H1 (cell line): ENCODE measurements at regions not wholly inside any gene's neighbourhood (a gene's known extent, or its start where the extent isn't known, plus 50 kb on each side); places are given as distances from the start of the nearest gene placed in this dataset.

ENCODE experiments used
- CTCF ChIA-PET: fragments of 300-600 bp; sonication (Branson Sonifier 250); formaldehyde crosslinking; loops from one replicate; lab custom pipeline; 2021; ENCODE audit not compliant: partially characterized antibody; lab: Charles Lee
- POLR2A ChIA-PET: fragments of 300-600 bp; sonication (Branson Sonifier 250); formaldehyde crosslinking; loops from one replicate; lab custom pipeline; 2021; ENCODE audit warnings: inconsistent platforms; ENCODE audit not compliant: partially characterized antibody; lab: Charles Lee
- DNase-seq, 2 experiments: peaks; one replicate each; pipeline versions ENCODE4 v3.0.0 to v3.0.0-alpha.2; 2010 to 2022; ENCODE audit warnings: low spot score in 2 of 2, low read depth in 1 of 2, mixed read lengths in 1 of 2
- FAIRE-seq: peaks from 2 replicates; lab custom pipeline; 2011; peaks lifted over from hg19 to GRCh38; lab: Jason Lieb, UNC
- H2AFZ ChIP-seq: 2 replicates; pipeline ENCODE4 v1.8.1; 2012; ENCODE audit warnings: low read length, inconsistent platforms
- H2AK5ac ChIP-seq: 2 replicates; pipeline ENCODE4 v1.6.1; 2013; ENCODE audit warnings: low read depth, low read length
- H2BK120ac ChIP-seq: replicated peaks from 2 replicates; pipeline ENCODE3; 2013; ENCODE audit warnings: low read depth, low read length, inconsistent platforms
- H2BK12ac ChIP-seq: 2 replicates; pipeline ENCODE4 v1.6.1; 2013; ENCODE audit warnings: low read depth, low read length
- H2BK15ac ChIP-seq: 2 replicates; pipeline ENCODE4 v1.6.1; 2013; ENCODE audit warnings: low read length
- H2BK20ac ChIP-seq: 2 replicates; pipeline ENCODE4 v1.6.1; 2013; ENCODE audit warnings: low read length
- H2BK5ac ChIP-seq: 2 replicates; pipeline ENCODE4 v1.6.1; 2013; ENCODE audit warnings: low read depth, low read length
- H3K14ac ChIP-seq: 2 replicates; pipeline ENCODE4 v1.6.1; 2013; ENCODE audit warnings: inconsistent platforms; ENCODE audit not compliant: insufficient read length
- H3K18ac ChIP-seq: 2 replicates; pipeline ENCODE4 v1.6.1; 2013; ENCODE audit warnings: low read length; ENCODE audit errors: extremely low read depth
- H3K23ac ChIP-seq: 2 replicates; pipeline ENCODE4 v1.6.1; 2013; ENCODE audit warnings: inconsistent platforms; ENCODE audit not compliant: insufficient read length
- H3K23me2 ChIP-seq: 2 replicates; pipeline ENCODE4 v1.6.1; 2013; ENCODE audit warnings: low read depth, low read length
- H3K27ac ChIP-seq: 2 replicates; pipeline ENCODE4 v1.6.1; 2011; ENCODE audit warnings: low read depth, low read length, inconsistent platforms
- H3K27me3 ChIP-seq, 4 experiments: replicated peaks in 1 of 4; 1 replicate in 1 of 4; 2 replicates in 3 of 4; pipeline versions ENCODE4 v1.6.1 to v1.8.1; 2011 to 2013; ENCODE audit warnings: low read length in 3 of 4, mild to moderate bottlenecking in 3 of 4, inconsistent platforms in 2 of 4, mixed read lengths in 2 of 4, moderate library complexity in 1 of 4; ENCODE audit not compliant: control insufficient read depth in 3 of 4, insufficient read depth in 3 of 4; ENCODE audit errors: extremely low read depth in 1 of 4
- H3K36me3 ChIP-seq, 4 experiments: 2 replicates each; pipeline versions ENCODE4 v1.6.1 to v1.8.1; 2011 to 2013; ENCODE audit warnings: mild to moderate bottlenecking in 4 of 4, low read length in 3 of 4, moderate library complexity in 2 of 4, control low read depth in 1 of 4, inconsistent platforms in 1 of 4; ENCODE audit not compliant: insufficient read depth in 4 of 4, control insufficient read depth in 2 of 4
- H3K4ac ChIP-seq: replicated peaks from 2 replicates; pipeline ENCODE3; 2013; ENCODE audit warnings: low read length, low read depth, mixed read lengths, inconsistent platforms; ENCODE audit not compliant: insufficient read length
- H3K4me1 ChIP-seq, 4 experiments: replicated peaks in 1 of 4; 1 replicate in 1 of 4; 2 replicates in 3 of 4; pipeline versions ENCODE4 v1.6.1 to v1.8.1; 2011 to 2013; ENCODE audit warnings: low read length in 3 of 4, inconsistent platforms in 2 of 4, mixed read lengths in 1 of 4; ENCODE audit not compliant: insufficient read depth in 4 of 4, control insufficient read depth in 3 of 4
- H3K4me2 ChIP-seq, 2 experiments: 2 replicates each; pipeline versions ENCODE4 v1.6.1 to v1.8.1; 2011 to 2013; ENCODE audit warnings: low read depth in 2 of 2, low read length in 2 of 2, control low read depth in 1 of 2, inconsistent platforms in 1 of 2, mild to moderate bottlenecking in 1 of 2; ENCODE audit not compliant: insufficient read depth in 1 of 2
- H3K4me3 ChIP-seq, 4 experiments: fragments of 200-600, 300-600 bp in 1 of 4; sonication (generic), shearing (Covaris generic), sonication (Bioruptor Twin) in 1 of 4; 2 replicates each; pipeline versions ENCODE4 v1.5.1 to v1.8.1; 2011 to 2016; ENCODE audit warnings: low read length in 4 of 4, low read depth in 3 of 4, control low read depth in 2 of 4, inconsistent platforms in 2 of 4, mild to moderate bottlenecking in 2 of 4, mixed read lengths in 1 of 4, moderate library complexity in 1 of 4; ENCODE audit not compliant: insufficient read depth in 2 of 4; ENCODE audit errors: extremely low read depth in 1 of 4
- H3K56ac ChIP-seq: replicated peaks from 2 replicates; pipeline ENCODE3; 2013; ENCODE audit warnings: low read depth, mild to moderate bottlenecking, mixed read lengths, low read length, inconsistent platforms; ENCODE audit not compliant: insufficient read length
- H3K79me1 ChIP-seq: 2 replicates; pipeline ENCODE4 v1.6.1; 2013; ENCODE audit warnings: low read depth, low read length, control low read depth
- H3K79me2 ChIP-seq, 2 experiments: 2 replicates each; pipeline versions ENCODE4 v1.6.1 to v1.8.1; 2012 to 2013; ENCODE audit warnings: low read length in 2 of 2, mild to moderate bottlenecking in 2 of 2, inconsistent platforms in 1 of 2; ENCODE audit not compliant: insufficient read depth in 2 of 2, control insufficient read depth in 1 of 2
- H3K9ac ChIP-seq, 4 experiments: replicated peaks in 1 of 4; 1 replicate in 1 of 4; 2 replicates in 3 of 4; pipeline versions ENCODE4 v1.6.1 to v1.8.1; 2011 to 2013; ENCODE audit warnings: low read depth in 3 of 4, low read length in 3 of 4, control low read depth in 2 of 4, mild to moderate bottlenecking in 2 of 4, moderate library complexity in 2 of 4, inconsistent platforms in 1 of 4; ENCODE audit errors: extremely low read depth in 1 of 4
- H3K9me3 ChIP-seq, 2 experiments: 2 replicates each; pipeline versions ENCODE4 v1.6.1 to v1.8.1; 2012 to 2013; ENCODE audit warnings: mild to moderate bottlenecking in 2 of 2, moderate library complexity in 2 of 2, control low read depth in 1 of 2, inconsistent platforms in 1 of 2, low read depth in 1 of 2, low read length in 1 of 2, mixed read lengths in 1 of 2; ENCODE audit not compliant: insufficient read depth in 2 of 2
- H4K20me1 ChIP-seq, 2 experiments: replicated peaks in 1 of 2; 2 replicates each; pipeline versions ENCODE3 to v1.8.1; 2011 to 2013; ENCODE audit warnings: inconsistent platforms in 2 of 2, low read length in 2 of 2, mild to moderate bottlenecking in 1 of 2; ENCODE audit not compliant: insufficient read depth in 2 of 2, control insufficient read depth in 1 of 2
- H4K5ac ChIP-seq: 2 replicates; pipeline ENCODE4 v1.6.1; 2013; ENCODE audit warnings: low read length, low read depth, mixed read lengths, inconsistent platforms; ENCODE audit not compliant: insufficient read length
- H4K8ac ChIP-seq: 2 replicates; pipeline ENCODE4 v1.8.0; 2013; ENCODE audit warnings: mild to moderate bottlenecking, moderate library complexity, low read length, inconsistent platforms; ENCODE audit not compliant: insufficient read depth; ENCODE audit errors: extremely low read depth
- H4K91ac ChIP-seq: replicated peaks from 2 replicates; pipeline ENCODE3; 2013; ENCODE audit warnings: low read length, mixed read lengths, inconsistent platforms; ENCODE audit not compliant: insufficient read length
- CHD1 ChIP-seq: IDR thresholded peaks from 2 replicates; pipeline ENCODE4 v1.6.1; 2012; ENCODE audit warnings: low read depth, low read length, improper control_type of control experiment
- E2F6 ChIP-seq: IDR thresholded peaks from 2 replicates; pipeline ENCODE4 v1.6.1; 2012; ENCODE audit warnings: inconsistent platforms
- POLR2AphosphoS5 ChIP-seq: IDR thresholded peaks from 2 replicates; pipeline ENCODE4 v1.6.1; 2011; ENCODE audit warnings: low read depth, low read length
- SIN3A ChIP-seq, 2 experiments: IDR thresholded peaks in 1 of 2; conservative IDR thresholded peaks in 1 of 2; 2 replicates each; pipeline ENCODE4 v1.6.1; 2011 to 2012; ENCODE audit warnings: low read length in 2 of 2, improper control_type of control experiment in 1 of 2, low read depth in 1 of 2, mild to moderate bottlenecking in 1 of 2
- SP2 ChIP-seq: IDR thresholded peaks from 2 replicates; pipeline ENCODE4 v1.6.1; 2012; ENCODE audit warnings: mild to moderate bottlenecking, low read length, inconsistent platforms
- SP4 ChIP-seq: IDR thresholded peaks from 2 replicates; pipeline ENCODE4 v1.6.1; 2012; ENCODE audit warnings: low read length, inconsistent platforms
- USF2 ChIP-seq: IDR thresholded peaks from 2 replicates; pipeline ENCODE4 v1.6.1; 2011; ENCODE audit warnings: low read length, improper control_type of control experiment
- WGBS, 2 experiments: shearing (Covaris generic) in 1 of 2; methylation state at CpG; one replicate each; pipeline versions ENCODE4 v1.1.6 to v1.1.7; 2013 to 2015; ENCODE audit warnings: low lambda C conversion rate in 2 of 2, mixed read lengths in 2 of 2, inconsistent platforms in 1 of 2, low coverage in 1 of 2, missing lambda C conversion rate in 1 of 2; ENCODE audit not compliant: insufficient replicate concordance in 2 of 2, insufficient coverage in 1 of 2, insufficient read length in 1 of 2; ENCODE audit errors: extremely low coverage in 1 of 2, missing lambda C conversion rate in 1 of 2; 5-methylcytosine and 5-hydroxymethylcytosine counted together

- Histone ChIP-seq H2BK15ac (no peak overlapping the region), H2BK5ac (no peak overlapping the region), H4K91ac (no peak overlapping the region), H3K9me3 (peaks cover 3 to 4% of the 10 kb centered on the region in 2 experiments; a peak in 3 of 4 replicates), H3K4ac (no peak overlapping the region), H2AFZ (no peak overlapping the region), H3K79me2 (no peaks in the 10 kb centered on the region), H3K4me1 (peaks cover 0 to 9% (median 0%) of the 10 kb centered on the region in 4 experiments; a peak in 3 of 7 replicates), H3K4me2 (0 out of 4 replicates have a peak overlapping the region, but pooled peaks of 1 of the 2 experiments have one; percentile 31), H4K8ac (no peak overlapping the region), H3K36me3 (no peaks in the 10 kb centered on the region), H2BK12ac (no peak overlapping the region), H3K9ac (no peak overlapping the region), H3K18ac (no peak overlapping the region), H3K56ac (no peak overlapping the region), H3K23ac (no peak overlapping the region), H3K23me2 (no peaks in the 10 kb centered on the region; the same call in 1 of the 2 replicates), H3K79me1 (no peaks in the 10 kb centered on the region), H3K4me3 (no peak overlapping the region), H3K27me3 (no peaks in the 10 kb centered on the region), H3K27ac (no peak overlapping the region), H4K5ac (no peak overlapping the region), H2BK20ac (no peak overlapping the region), H2BK120ac (no peak overlapping the region), H4K20me1 (no peaks in the 10 kb centered on the region), H3K14ac (no peak overlapping the region), H2AK5ac (no peak overlapping the region)
- FAIRE-seq (no peak), DNase-seq (no peak)
- TF ChIP-seq SIN3A (conservative IDR thresholded peaks at IDR 0.05 in 1 of 2, IDR thresholded peaks at IDR 0.05 in 1 of 2; ENCODE audit: low read depth in 1 of 2, low read length in 2 of 2) = no peak
- TF ChIP-seq E2F6 = no peak
- TF ChIP-seq SP4 = no peak
- no peak for TF ChIP-seq SP2
- TF ChIP-seq USF2 = no peak
- no peak for TF ChIP-seq POLR2AphosphoS5
- no peak for TF ChIP-seq CHD1
- 91% methylated on average over 10 of the region's 10 CpGs; no CpG with 5 or more reads in 1 of the 2 experiments for WGBS, 2 experiments
- POLR2A ChIA-PET = no interaction called here
- CTCF ChIA-PET = interaction anchor here (0.6 to 4.9 kb wide), 4 partner anchors 12 to 156 kb away, joined by 4 to 32 read pairs (median 15); no protein-coding TSS in a partner anchor
Measured at GRCh38 chr11:12318791-12319438, 58.5 kb upstream of the PARVA start.
